SK-N-MC (cell line): ENCODE measurements at regions not wholly inside any gene's neighbourhood (a gene's known extent, or its start where the extent isn't known, plus 50 kb on each side); places are given as distances from the start of the nearest gene placed in this dataset.

Experiments used
- EZH2 ChIP-seq: fragments of 200-600 bp; sonication (generic); IDR thresholded peaks from one replicate; pipeline ENCODE4 v1.6.1; 2017; ENCODE audit warnings: antibody characterized with exemption
- POLR2AphosphoS5 ChIP-seq: IDR thresholded peaks from 2 replicates; pipeline ENCODE4 v1.6.1; 2012; ENCODE audit warnings: mild to moderate bottlenecking, low read depth, low read length, borderline replicate concordance

- TF ChIP-seq EZH2 (no peak), POLR2AphosphoS5 (no peak)
Measured at GRCh38 chr11:80486678-80487077, 1045.8 kb upstream of the TENM4 start.
